HG03457 (cell line): ENCODE measurements at regions not wholly inside any gene's neighbourhood (a gene's known extent, or its start where the extent isn't known, plus 50 kb on each side); places are given as distances from the start of the nearest gene placed in this dataset.
"Not testable (repeated sequence)": the region's sequence is repeated elsewhere in the genome, so short reads cannot be mapped to it uniquely, and the experiment has no call there.

Experiments used
- ATAC-seq: cut with Tn5 transposase; IDR thresholded peaks from one replicate; pipeline ENCODE4 v1.9.1; 2021; ENCODE audit warnings: moderate number of reproducible peaks; ENCODE audit not compliant: unreplicated experiment

DNA sequence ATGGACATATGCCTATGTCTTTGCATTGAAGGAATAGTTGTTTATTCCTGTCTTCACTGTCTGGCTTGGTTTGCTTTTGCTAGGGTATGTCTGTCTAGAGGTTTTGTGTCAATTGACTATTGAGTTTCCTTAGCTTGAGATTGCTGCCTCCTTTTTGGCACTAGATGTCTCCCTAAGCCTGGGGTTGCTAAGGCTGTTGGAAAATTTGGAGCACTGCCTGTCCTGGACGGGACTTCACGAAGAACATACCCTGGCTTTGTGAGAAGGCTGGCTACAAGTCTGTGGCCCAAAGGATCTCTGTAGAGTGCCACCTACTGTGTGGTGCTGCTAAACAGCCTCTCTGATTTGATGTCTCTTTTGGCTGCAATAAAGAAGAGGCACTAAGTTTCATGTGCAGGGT is 183.8 kb upstream of the NUDT10 start:
- no peak for ATAC-seq

GRCh38 chrX:51151734-51152133 is 180.9 kb upstream of the NUDT10 start:
- no peak for ATAC-seq

DNA sequence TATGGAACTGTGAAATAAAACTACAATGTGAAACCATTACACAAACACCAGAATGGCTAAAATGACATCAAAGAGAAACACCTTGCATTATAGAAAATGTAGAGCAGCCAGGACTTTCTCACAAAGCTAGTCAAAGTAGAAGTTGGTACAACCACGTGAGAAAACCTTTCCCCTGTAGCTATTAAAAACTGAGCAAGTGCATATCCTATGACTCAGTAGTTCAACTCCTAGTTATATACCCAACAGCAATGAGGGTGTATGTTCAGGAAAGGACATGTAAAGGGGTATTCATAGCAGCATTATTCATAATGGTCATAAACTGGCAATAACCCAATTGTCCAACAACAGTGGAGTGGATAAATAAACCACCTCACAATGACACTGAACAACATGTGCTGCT is 177.5 kb upstream of the NUDT10 start:
- ATAC-seq = no peak

- no peak for ATAC-seq
Measured at GRCh38 chrX:51155566-51155965, 177.1 kb upstream of the NUDT10 start.

GRCh38 chrX:51158231-51158630 is 174.4 kb upstream of the NUDT10 start:
- no peak for ATAC-seq

DNA sequence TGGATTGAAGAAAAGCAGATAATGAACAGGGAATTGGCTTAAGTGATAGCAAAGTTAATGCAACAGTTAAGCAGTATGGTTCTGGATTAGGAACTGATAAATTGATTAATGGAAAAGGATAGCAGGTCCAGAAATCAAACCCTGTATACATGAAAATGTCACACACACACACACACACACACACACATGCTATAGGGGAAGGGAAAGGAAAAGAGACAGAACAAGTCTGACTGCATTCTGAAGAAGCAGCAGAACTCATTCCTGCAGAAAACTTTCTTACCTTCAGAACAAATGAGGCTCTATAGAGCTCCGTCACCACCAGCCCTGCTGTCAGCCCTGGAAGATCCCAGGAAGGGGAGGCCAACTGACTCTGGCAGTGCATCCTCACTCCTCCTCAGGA is 173.2 kb upstream of the NUDT10 start:
- ATAC-seq = not testable (repeated sequence)

DNA sequence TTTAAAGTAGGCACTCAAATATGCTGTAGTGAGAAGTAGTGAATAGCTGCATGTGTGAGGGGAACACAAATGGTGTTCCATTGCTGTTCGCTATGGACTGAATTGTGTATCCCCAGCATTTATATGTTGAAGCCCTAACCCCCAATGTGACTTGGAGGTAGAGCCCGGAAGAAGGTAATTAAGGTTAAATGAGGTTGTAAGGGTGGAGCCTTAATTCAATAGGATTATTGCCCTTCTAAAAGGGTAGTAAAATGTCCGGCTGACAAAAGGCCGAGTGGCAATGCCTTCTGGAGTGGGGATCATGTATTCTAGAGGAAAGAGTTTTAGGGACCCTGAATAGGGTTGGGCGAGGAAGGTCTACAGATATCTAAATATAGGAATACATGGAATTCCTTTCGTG is 168.9 kb upstream of the NUDT10 start:
- ATAC-seq = no peak

DNA sequence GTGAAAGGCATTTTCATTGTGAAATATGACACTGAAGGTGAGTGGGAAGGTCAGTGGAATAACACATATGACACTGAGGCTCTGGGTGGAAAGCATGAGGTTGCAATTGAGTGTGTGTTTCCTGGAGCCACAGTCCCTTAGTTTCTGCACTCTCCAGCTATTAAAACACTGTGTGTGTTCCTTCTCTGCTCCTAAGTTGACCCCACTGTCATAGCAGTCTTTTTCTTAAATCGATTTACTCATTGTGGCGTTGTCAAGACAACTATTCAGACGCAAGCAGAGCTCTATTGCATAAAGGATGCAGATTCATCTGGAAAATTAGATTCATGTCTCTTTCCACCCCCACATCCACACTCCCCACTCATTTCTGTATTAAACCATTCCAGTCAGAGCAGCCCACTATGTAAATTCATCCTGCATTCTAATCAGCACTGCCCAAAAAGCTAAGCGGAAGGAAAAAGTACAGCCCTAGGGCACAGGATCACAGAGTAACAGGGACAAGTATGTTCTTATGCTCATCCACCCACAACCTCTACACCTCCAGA is 154.2 kb upstream of the NUDT10 start:
- not testable (repeated sequence) for ATAC-seq

DNA sequence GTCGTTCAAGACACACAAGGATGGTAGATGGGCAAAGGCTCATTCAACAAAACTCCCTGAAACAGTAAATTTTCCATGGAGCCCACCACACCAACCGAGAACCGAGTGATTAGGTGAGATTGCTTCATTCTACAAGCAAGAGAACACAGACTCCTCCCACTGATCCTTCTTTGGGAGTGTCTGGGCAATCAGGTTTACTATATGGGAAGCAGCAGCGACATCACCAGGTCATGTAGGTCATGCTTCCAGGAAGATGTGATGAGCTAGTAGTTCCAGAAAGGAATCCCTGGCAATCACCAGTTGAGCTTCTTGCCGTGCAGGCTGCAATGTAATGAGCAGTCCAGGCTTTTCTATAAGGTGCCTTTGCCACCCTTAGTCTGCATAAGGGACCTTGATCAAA is 152.8 kb upstream of the NUDT10 start:
- not testable (repeated sequence) for ATAC-seq

DNA sequence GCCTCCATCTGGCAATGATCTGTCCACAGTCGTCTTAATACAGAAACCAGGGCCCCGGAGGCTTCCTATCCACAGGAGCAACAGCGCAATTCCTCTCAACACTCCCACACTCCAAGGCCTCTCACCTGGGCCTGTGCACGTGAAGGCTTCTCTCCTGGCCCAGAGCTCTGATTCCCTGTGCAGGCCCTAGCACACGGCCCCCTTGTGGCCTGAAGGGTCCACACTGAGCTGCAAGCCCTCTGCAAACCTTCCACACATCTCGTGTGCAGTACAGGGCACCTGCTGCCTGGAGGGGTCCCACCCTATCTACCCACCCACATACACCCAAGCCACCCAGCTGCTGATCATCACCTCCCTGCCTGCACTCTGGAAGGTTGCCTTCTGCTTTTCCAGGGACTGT is 150.1 kb upstream of the NUDT10 start:
- no peak for ATAC-seq

DNA sequence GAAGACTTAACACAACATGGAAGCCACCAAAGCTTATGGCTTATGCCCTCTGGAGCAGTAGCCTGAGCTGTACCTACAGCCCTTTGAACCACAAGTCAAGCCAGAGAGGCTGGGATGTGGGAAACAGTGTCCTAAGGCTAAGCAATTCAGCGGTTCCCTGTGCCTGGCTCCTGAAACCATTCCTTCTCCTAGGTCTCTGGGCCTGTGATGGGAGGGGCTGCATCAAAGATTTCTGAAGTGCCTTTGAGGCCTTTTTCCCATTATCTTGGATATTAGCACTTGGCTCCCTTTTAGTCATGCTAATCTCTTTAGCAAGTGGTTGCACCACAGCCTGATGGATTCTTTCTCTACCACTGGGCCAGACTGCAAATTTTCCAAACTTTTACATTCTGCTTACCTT is 140.5 kb upstream of the NUDT10 start:
- ATAC-seq = no peak

DNA sequence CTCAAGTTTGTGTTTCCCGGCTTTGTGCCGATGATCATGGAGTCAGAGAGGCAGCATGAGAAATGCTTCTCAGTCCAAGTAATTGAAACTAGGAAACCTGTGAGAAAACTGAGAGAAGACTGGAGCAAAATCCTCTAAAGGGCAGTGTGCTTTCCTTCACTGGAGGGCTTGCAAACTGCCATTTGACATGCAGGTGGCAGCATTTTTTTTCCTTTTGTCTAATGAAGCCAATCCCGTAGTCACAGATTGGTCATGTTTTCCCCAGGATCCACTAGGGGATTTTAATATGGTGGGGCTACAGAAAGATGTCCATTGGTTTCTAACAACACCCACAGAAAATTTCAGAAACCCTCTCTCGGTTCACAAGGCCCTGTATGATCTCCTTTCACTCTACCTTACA is 117.4 kb upstream of the NUDT10 start:
- ATAC-seq = no peak

DNA sequence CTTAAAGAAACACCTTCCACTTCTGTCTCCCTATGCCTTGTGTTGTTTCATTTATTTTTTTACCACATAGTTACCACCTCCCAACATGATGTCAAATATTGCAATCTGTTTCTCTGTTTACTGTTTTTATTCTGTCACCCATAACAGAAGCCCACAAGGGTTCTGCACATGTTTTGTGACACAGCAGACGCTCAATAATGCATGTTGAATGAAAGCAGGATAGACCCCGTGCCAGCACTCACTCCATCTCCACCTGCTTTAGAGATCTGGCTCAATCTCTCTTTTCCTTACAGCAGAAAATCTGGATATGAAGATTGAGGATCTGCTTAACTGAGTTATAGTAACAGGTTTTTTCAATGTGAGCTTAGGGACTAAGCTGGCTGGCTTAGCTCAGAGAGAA is 116.8 kb upstream of the NUDT10 start:
- ATAC-seq = no peak

DNA sequence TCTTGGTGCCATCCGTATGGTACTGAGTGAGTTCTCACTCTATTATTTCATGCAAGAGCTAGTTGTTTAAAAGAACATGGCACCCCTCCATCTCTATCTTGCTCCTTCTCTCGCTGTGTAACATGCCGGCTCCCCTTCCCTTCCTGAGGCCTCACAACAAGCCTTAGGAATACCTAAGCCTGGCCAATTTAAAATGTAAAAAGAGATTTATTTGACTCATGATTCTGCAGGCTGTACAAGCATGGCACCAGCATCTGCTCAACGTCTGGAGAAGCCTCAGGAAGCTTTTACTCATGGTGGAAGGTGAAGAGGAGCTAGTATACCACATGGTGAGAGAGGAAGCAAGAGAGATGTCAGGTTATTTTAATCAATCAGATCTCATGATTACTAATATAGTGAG is 90.4 kb upstream of the NUDT10 start:
- ATAC-seq = no peak

GRCh38 chrX:51257490-51257889 is 75.1 kb upstream of the NUDT10 start:
- no peak for ATAC-seq

DNA sequence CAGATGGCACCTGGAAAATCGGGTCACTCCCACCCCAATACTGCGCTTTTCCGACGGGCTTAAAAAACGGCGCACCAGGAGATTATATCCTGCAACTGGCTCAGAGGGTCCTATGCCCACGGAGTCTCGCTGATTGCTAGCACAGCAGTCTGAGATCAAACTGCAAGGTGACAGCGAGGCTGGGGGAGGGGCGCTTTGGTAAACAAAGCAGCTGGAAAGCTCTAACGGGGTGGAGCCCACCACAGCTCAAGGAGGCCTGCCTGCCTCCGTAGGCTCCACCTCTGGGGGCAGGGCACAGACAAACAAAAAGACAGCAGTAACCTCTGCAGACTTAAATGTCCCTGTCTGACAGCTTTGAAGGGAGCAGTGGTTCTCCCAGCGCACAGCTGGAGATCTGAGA is 70.4 kb upstream of the NUDT10 start:
- not testable (repeated sequence) for ATAC-seq

- ATAC-seq = no peak
Measured at GRCh38 chrX:51272638-51273037, 60.0 kb upstream of the NUDT10 start.

GRCh38 chrX:51281758-51282318 is 50.8 kb upstream of the NUDT10 start:
- ATAC-seq = no peak
